Temporal lobe (tissue), 1 donor: ENCODE measurements at regions not wholly inside any gene's neighbourhood (a gene's known extent, or its start where the extent isn't known, plus 50 kb on each side); places are given as distances from the start of the nearest gene placed in this dataset. TPM values are rescaled to one million over a fixed set of nuclear protein-coding genes. Genes with fewer than 3 reads are reported as not detected.

Source experiments
- small RNA-seq: library from RNA; depleted of rRNA; stranded (forward); fragments of <200 nt; gene quantifications from one replicate; pipeline ENCODE3, GENCODE V24; 2014; ENCODE audit warnings: low replicate concordance

Small RNAs in the stretch of these regions (small RNA-seq; reads per million reads assigned to genes)
- not detected for gene IGKJ1
- not detected for gene IGKJ3
- not detected for gene IGKJ4
- not detected for gene IGKJ5
- not detected for gene IGKV1-35
- gene IGKV2-19, result not detected
- gene IGKV2-36, result not detected
- not detected for gene IGKV2-38
- gene IGKV3-25, result not detected
- not detected for gene IGKV7-3
- not detected for gene MIR4436A
